ENCODE measurements at regions not wholly inside any gene's neighbourhood (a gene's known extent, or its start where the extent isn't known, plus 50 kb on each side); places are given as distances from the start of the nearest gene placed in this dataset.

- TF ChIP-seq CTCF (IDR thresholded peaks at IDR 0.05 in 4 of 5, conservative IDR thresholded peaks at IDR 0.05 in 1 of 5) = no peak
- no peak for TF ChIP-seq POLR2A (IDR thresholded peaks at IDR 0.05)
Observed at GRCh38 chr3:43177085-43177484, 71.2 kb upstream of the POMGNT2 start.

Measured in gastrocnemius medialis (tissue), 4 donors.